ENCODE measurements at regions not wholly inside any gene's neighbourhood (a gene's known extent, or its start where the extent isn't known, plus 50 kb on each side); places are given as distances from the start of the nearest gene placed in this dataset.

DNA sequence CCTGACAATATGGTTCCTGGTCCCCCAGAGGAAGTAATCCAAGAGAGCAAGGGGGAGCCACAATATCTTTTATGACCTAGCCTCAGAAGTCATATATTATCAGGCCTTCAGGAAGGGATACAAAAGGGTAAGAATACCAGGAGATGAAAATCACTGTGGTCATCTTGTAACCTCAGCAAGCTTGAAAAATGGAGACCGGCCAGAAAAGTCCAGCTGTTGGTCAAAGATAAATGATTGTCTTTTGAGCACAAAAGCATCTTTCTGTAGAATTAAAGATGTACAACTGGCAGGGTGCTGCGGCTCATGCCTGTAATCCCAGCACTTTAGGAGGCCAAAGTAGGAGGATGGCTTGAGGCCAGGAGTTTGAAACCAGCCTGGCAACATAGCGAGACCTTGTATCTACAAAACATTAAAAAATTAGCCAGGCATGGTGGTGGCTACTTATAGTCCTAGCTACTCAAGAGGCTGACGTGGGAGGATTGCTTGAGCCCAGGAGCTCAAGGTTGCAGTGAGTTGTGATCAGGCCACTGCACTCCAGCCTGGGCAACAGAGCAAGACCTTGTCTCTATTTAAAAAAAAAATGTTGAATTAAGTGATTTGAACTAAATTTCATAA is 118.0 kb upstream of the MARCKS start:
- H3K4me1 Mint-ChIP-seq: no peaks in the 10 kb centered on the region
- no peak overlapping the region for H3K27ac Mint-ChIP-seq
- DNase-seq: no peak
- TF ChIP-seq, protein P1, sequence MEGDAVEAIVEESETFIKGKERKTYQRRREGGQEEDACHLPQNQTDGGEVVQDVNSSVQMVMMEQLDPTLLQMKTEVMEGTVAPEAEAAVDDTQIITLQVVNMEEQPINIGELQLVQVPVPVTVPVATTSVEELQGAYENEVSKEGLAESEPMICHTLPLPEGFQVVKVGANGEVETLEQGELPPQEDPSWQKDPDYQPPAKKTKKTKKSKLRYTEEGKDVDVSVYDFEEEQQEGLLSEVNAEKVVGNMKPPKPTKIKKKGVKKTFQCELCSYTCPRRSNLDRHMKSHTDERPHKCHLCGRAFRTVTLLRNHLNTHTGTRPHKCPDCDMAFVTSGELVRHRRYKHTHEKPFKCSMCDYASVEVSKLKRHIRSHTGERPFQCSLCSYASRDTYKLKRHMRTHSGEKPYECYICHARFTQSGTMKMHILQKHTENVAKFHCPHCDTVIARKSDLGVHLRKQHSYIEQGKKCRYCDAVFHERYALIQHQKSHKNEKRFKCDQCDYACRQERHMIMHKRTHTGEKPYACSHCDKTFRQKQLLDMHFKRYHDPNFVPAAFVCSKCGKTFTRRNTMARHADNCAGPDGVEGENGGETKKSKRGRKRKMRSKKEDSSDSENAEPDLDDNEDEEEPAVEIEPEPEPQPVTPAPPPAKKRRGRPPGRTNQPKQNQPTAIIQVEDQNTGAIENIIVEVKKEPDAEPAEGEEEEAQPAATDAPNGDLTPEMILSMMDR (IDR thresholded peaks at IDR 0.05): no peak
- no peaks in the 10 kb centered on the region for H3K27me3 Mint-ChIP-seq (ENCODE audit: low read depth, poor library complexity)
- H3K4me3 Mint-ChIP-seq: no peak overlapping the region
- no peaks in the 10 kb centered on the region for H3K36me3 Mint-ChIP-seq (ENCODE audit: low read depth)
- H3K9me3 Mint-ChIP-seq: no peaks in the 10 kb centered on the region

DNA sequence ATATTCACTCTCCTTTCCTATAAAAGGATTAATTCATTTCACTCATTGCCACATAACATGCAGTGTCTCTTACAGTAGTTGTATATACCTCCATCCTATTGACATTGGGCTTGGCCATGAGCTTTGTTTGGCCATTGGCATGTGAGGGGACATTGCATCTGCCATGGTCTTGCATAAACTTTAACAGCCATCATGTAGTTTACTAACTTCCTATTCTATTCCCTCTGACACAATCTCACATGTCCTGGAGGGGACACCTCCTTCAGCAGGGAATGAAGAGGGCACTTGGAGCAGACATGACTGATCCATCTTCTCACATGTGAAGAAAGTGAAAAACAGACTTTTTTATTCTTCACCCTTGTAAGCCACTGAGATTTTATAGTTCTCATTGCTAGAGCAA is 115.5 kb upstream of the MARCKS start:
- H3K27ac Mint-ChIP-seq: no peak overlapping the region
- no peak for DNase-seq
- H3K36me3 Mint-ChIP-seq (ENCODE audit: low read depth): no peaks in the 10 kb centered on the region
- TF ChIP-seq, protein P1 (IDR thresholded peaks at IDR 0.05): no peak
- H3K4me3 Mint-ChIP-seq: no peak overlapping the region
- H3K9me3 Mint-ChIP-seq: no peaks in the 10 kb centered on the region
- peaks cover 14% of the 10 kb centered on the region for H3K4me1 Mint-ChIP-seq
- H3K27me3 Mint-ChIP-seq (ENCODE audit: low read depth, poor library complexity): no peaks in the 10 kb centered on the region

DNA sequence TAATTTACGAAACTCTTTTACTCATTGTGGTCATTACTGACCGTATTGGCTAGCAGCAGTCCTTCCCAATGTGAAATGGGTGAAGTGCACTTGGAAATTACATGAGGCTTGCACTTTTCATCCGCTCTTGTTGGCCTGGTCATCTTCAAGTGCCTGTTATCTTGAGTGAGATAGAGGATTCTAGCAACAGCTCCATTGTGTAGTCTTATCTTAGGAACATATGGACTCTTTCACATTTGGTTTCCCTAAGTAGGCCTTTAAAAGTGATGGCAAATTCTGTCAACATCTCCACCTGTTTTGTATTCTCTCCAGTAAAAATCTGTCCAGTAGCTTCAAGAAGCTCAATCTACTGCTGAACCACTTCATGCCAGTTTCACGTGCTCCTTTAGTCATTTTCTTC is 114.8 kb upstream of the MARCKS start:
- H3K27ac Mint-ChIP-seq: no peak overlapping the region
- TF ChIP-seq, protein P1 (IDR thresholded peaks at IDR 0.05): no peak
- no peaks in the 10 kb centered on the region for H3K27me3 Mint-ChIP-seq (ENCODE audit: low read depth, poor library complexity)
- H3K4me3 Mint-ChIP-seq: no peak overlapping the region
- peaks cover 14% of the 10 kb centered on the region for H3K4me1 Mint-ChIP-seq
- H3K36me3 Mint-ChIP-seq (ENCODE audit: low read depth): no peaks in the 10 kb centered on the region
- no peaks in the 10 kb centered on the region for H3K9me3 Mint-ChIP-seq
- DNase-seq: no peak

DNA sequence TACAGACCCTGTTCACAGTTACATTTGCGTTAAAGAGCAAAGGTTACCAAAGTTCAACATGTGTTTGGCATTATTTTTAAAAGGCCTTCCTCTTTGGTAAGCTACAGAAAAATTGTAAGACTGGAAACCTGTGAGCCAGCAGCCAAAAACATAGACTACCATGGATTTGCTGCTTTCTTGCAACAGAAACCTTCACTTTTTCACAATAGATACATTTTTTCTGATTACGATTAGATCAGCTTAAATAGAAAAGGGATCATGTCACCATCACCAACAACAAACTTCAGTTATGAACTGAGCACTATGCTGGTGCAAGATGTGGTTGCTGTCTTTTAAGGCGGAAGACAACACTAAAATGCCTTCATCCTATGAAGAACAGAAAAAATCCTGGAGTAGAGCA is 112.3 kb upstream of the MARCKS start:
- TF ChIP-seq, protein P1 (IDR thresholded peaks at IDR 0.05): no peak
- Mint-ChIP-seq H3K4me3 (no peak overlapping the region), H3K27ac (peak overlapping the region; percentile 34), H3K9me3 (no peaks in the 10 kb centered on the region), H3K4me1 (peaks cover 14% of the 10 kb centered on the region), H3K36me3 (ENCODE audit: low read depth) (no peaks in the 10 kb centered on the region), H3K27me3 (ENCODE audit: low read depth, poor library complexity) (no peaks in the 10 kb centered on the region)
- no peak for DNase-seq

DNA sequence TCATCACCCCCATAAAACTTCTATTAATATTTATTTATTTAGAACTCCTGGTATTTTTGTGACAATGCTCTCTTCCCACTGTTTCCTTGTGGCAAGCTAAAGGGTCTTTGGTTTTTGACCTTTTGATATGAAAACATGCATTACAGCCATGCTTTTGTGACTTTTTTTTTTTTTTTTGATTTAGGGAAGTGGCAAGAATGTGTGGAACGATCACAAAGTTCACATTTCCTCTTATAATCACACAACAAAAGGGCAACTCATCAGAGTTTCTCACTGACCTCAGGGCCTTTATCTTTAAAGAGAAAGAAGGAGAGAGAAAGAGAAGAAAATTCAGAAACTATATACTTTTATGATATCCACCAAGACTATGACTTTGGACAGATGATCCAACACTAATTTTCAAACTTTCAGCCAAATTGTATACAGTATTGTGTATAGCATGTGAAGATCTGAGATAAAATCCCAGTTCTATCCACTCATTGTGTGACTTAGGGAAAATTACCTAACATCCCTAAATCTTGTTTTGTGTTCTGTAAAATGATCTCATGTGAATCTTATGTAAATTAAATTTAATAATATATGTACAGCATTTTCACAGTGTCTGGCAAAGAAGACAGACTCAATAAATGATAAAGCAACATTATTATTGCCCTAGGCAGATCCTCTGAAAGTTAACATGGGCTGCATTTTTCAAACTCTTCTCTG is 106.8 kb upstream of the MARCKS start:
- H3K27me3 Mint-ChIP-seq (ENCODE audit: low read depth, poor library complexity): peaks cover 4% of the 10 kb centered on the region
- DNase-seq: no peak
- H3K4me3 Mint-ChIP-seq: no peak overlapping the region
- peaks cover 3% of the 10 kb centered on the region for H3K4me1 Mint-ChIP-seq
- no peak overlapping the region for H3K27ac Mint-ChIP-seq
- TF ChIP-seq, protein P1 (IDR thresholded peaks at IDR 0.05): no peak
- H3K9me3 Mint-ChIP-seq: peaks cover 3% of the 10 kb centered on the region
- no peaks in the 10 kb centered on the region for H3K36me3 Mint-ChIP-seq (ENCODE audit: low read depth)

DNA sequence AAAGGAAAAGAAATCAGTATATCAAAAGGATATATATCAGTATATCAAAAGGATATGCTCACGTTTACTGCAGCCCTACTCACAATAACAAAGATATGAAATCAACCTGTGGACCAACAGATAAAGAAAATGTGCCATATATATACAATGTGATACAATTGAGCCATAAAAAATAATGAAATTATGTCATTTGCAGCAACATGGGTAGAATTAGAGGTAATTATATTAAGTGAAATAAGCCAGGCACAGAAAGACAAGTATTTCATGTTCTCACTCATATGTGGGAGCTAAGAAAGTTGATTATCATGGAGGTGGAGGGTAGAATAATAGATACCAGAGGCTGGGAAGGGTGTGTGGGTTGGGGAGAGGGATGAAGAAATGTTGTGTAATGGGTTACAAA is 102.9 kb upstream of the MARCKS start:
- Mint-ChIP-seq H3K27me3 (ENCODE audit: low read depth, poor library complexity) (peaks cover 4% of the 10 kb centered on the region), H3K9me3 (peaks cover 3% of the 10 kb centered on the region), H3K36me3 (ENCODE audit: low read depth) (no peaks in the 10 kb centered on the region), H3K27ac (no peak overlapping the region), H3K4me3 (no peak overlapping the region), H3K4me1 (peaks cover 11% of the 10 kb centered on the region)
- TF ChIP-seq, protein P1 (IDR thresholded peaks at IDR 0.05): no peak
- DNase-seq: no peak

All from nephron progenitor cell (in vitro differentiated cells).